ENCODE measurements at regions not wholly inside any gene's neighbourhood (a gene's known extent, or its start where the extent isn't known, plus 50 kb on each side); places are given as distances from the start of the nearest gene placed in this dataset.

- POLR2A ChIA-PET: no interaction called here
Measured at GRCh38 chr10:23723796-23724195, 284.9 kb downstream of the OTUD1 start.

GRCh38 chr10:23725548-23725947 is 286.7 kb downstream of the OTUD1 start:
- ChIA-PET CTCF (no interaction called here), POLR2A (no interaction called here)
- no peak overlapping the region for H3K4me3 ChIP-seq (ENCODE audit: low read depth, low read length)
- H3K4me1 ChIP-seq (ENCODE audit: control insufficient read depth, insufficient read depth, low read length): no peaks in the 10 kb centered on the region
- no peaks in the 10 kb centered on the region for H3K9me3 ChIP-seq (ENCODE audit: control insufficient read depth, insufficient read depth, low read depth, low read length)
- TF ChIP-seq REPIN1 (tag by site-specific recombination; IDR thresholded peaks at IDR 0.05; ENCODE audit: low read depth) (no peak), ZNF266 (tag by site-specific recombination; IDR thresholded peaks at IDR 0.05; ENCODE audit: low read depth) (no peak), ZNF529 (tag by site-specific recombination; IDR thresholded peaks at IDR 0.05; ENCODE audit: insufficient replicate concordance) (no peak), ZNF202 (tag by site-specific recombination; IDR thresholded peaks at IDR 0.05; ENCODE audit: borderline replicate concordance) (no peak), TSHZ1 (tag by site-specific recombination; IDR thresholded peaks at IDR 0.05; ENCODE audit: borderline replicate concordance) (no peak), ZNF571 (tag by site-specific recombination; IDR thresholded peaks at IDR 0.05) (no peak), ZNF184 (tag by site-specific recombination; IDR thresholded peaks at IDR 0.05) (no peak), BCL11B (tag by site-specific recombination; IDR thresholded peaks at IDR 0.05; ENCODE audit: low read depth) (no peak), ZIC2 (tag by site-specific recombination; IDR thresholded peaks at IDR 0.05) (no peak), ZNF16 (tag by site-specific recombination; IDR thresholded peaks at IDR 0.05; ENCODE audit: low read depth) (no peak), GLIS2 (tag by site-specific recombination; IDR thresholded peaks at IDR 0.05) (no peak), ZNF555 (tag by site-specific recombination; conservative IDR thresholded peaks at IDR 0.05) (no peak), ZNF366 (tag by site-specific recombination; conservative IDR thresholded peaks at IDR 0.05) (no peak), ZNF324 (tag by site-specific recombination; IDR thresholded peaks at IDR 0.05) (no peak), ZBTB21 (tag by site-specific recombination; IDR thresholded peaks at IDR 0.05) (no peak), ZNF155 (tag by site-specific recombination; IDR thresholded peaks at IDR 0.05) (no peak)
- no peaks in the 10 kb centered on the region for H3K36me3 ChIP-seq (ENCODE audit: control insufficient read depth in 2 of 2, insufficient read depth in 1 of 2, low read length in 2 of 2)
- no peak overlapping the region for H3K27ac ChIP-seq (ENCODE audit: extremely low read depth, low read depth, low read length)

More at GRCh38 chr10:23723796-23724195, 284.9 kb downstream of the OTUD1 start:
- Histone ChIP-seq H3K4me1 (ENCODE audit: control insufficient read depth, insufficient read depth, low read length) (no peaks in the 10 kb centered on the region), H3K4me3 (ENCODE audit: low read depth, low read length) (no peak overlapping the region), H3K36me3 (ENCODE audit: control insufficient read depth in 2 of 2, insufficient read depth in 1 of 2, low read length in 2 of 2) (no peaks in the 10 kb centered on the region), H3K27ac (ENCODE audit: extremely low read depth, low read depth, low read length) (no peak overlapping the region), H3K9me3 (ENCODE audit: control insufficient read depth, insufficient read depth, low read depth, low read length) (no peaks in the 10 kb centered on the region)
- CTCF ChIA-PET: interaction anchor here (0.6 kb wide), 2 partner anchors 286 to 440 kb away, joined by 3 to 4 read pairs; no protein-coding TSS in a partner anchor
- no peak for TF ChIP-seq ZSCAN4 (tag by site-specific recombination; IDR thresholded peaks at IDR 0.05)
- no peak for TF ChIP-seq ZNF133 (tag by site-specific recombination; IDR thresholded peaks at IDR 0.05)
- TF ChIP-seq ZNF324 (tag by site-specific recombination; IDR thresholded peaks at IDR 0.05): no peak
- no peak for TF ChIP-seq MYNN (tag by site-specific recombination; IDR thresholded peaks at IDR 0.05; ENCODE audit: borderline replicate concordance)
- no peak for TF ChIP-seq ZNF26 (tag by site-specific recombination; IDR thresholded peaks at IDR 0.05)
- no peak for TF ChIP-seq KLF9 (tag by site-specific recombination; IDR thresholded peaks at IDR 0.05; ENCODE audit: low read depth)
- TF ChIP-seq ZNF350 (tag by site-specific recombination; IDR thresholded peaks at IDR 0.05): no peak
- no peak for TF ChIP-seq HOXD13 (CRISPR knock-in tag; IDR thresholded peaks at IDR 0.05; ENCODE audit: borderline replicate concordance)
- TF ChIP-seq ZNF48 (tag by site-specific recombination; IDR thresholded peaks at IDR 0.05): no peak
- TF ChIP-seq ZNF571 (tag by site-specific recombination; IDR thresholded peaks at IDR 0.05): no peak
- TF ChIP-seq ZNF221 (tag by site-specific recombination; IDR thresholded peaks at IDR 0.05; ENCODE audit: borderline replicate concordance): no peak
- TF ChIP-seq ZNF239 (tag by site-specific recombination; IDR thresholded peaks at IDR 0.05): no peak
- no peak for TF ChIP-seq ZNF473 (tag by site-specific recombination; IDR thresholded peaks at IDR 0.05)
- no peak for TF ChIP-seq GLIS2 (tag by site-specific recombination; IDR thresholded peaks at IDR 0.05)
- TF ChIP-seq ZNF654 (tag by site-specific recombination; IDR thresholded peaks at IDR 0.05; ENCODE audit: low read depth): no peak
- no peak for TF ChIP-seq ZNF423 (tag by site-specific recombination; IDR thresholded peaks at IDR 0.05)

All from HEK293 (cell line).